ENCODE measurements at regions not wholly inside any gene's neighbourhood (a gene's known extent, or its start where the extent isn't known, plus 50 kb on each side); places are given as distances from the start of the nearest gene placed in this dataset.

- in situ Hi-C loops (cut with MboI; ENCODE audit: low sequenced_read_pairs in 4 of 4): no loop called here
- Histone ChIP-seq H3K9me3 (no peaks in the 10 kb centered on the region), H3K36me3 (no peaks in the 10 kb centered on the region), H3K4me3 (no peak overlapping the region), H3K4me1 (no peaks in the 10 kb centered on the region), H3K27me3 (no peaks in the 10 kb centered on the region), H3K27ac (no peak overlapping the region)
- DNase-seq: no peak
- TF ChIP-seq CTCF (IDR thresholded peaks at IDR 0.05 in 4 of 5, conservative IDR thresholded peaks at IDR 0.05 in 1 of 5) (no peak), POLR2A (IDR thresholded peaks at IDR 0.05) (no peak)
- intact Hi-C loops (cut with DNase I; ENCODE audit: low total_unique reads): no loop called here
- no peak for ATAC-seq
Measured at GRCh38 chr13:61765181-61765742, 349.6 kb upstream of the PCDH20 start.

GRCh38 chr13:61761690-61762089 lies 346.0 kb upstream of the PCDH20 start:
- ATAC-seq: no peak
- in situ Hi-C loops (cut with MboI; ENCODE audit: low sequenced_read_pairs in 4 of 4): no loop called here

GRCh38 chr13:61760102-61760501 lies 344.5 kb upstream of the PCDH20 start:
- in situ Hi-C loops (cut with MboI; ENCODE audit: low sequenced_read_pairs in 4 of 4): no loop called here
- no peaks in the 10 kb centered on the region for H3K27me3 ChIP-seq

More at GRCh38 chr13:61761690-61762089, 346.0 kb upstream of the PCDH20 start:
- intact Hi-C loops (cut with DNase I; ENCODE audit: low total_unique reads): no loop called here
- Histone ChIP-seq H3K36me3 (no peaks in the 10 kb centered on the region), H3K27ac (no peak overlapping the region), H3K4me1 (no peaks in the 10 kb centered on the region), H3K27me3 (no peaks in the 10 kb centered on the region), H3K9me3 (no peaks in the 10 kb centered on the region), H3K4me3 (no peak overlapping the region)
- no peak for DNase-seq
- TF ChIP-seq CTCF (IDR thresholded peaks at IDR 0.05 in 4 of 5, conservative IDR thresholded peaks at IDR 0.05 in 1 of 5) (no peak), POLR2A (IDR thresholded peaks at IDR 0.05) (no peak)

GRCh38 chr13:61756031-61756430 lies 340.4 kb upstream of the PCDH20 start:
- Histone ChIP-seq H3K36me3 (no peaks in the 10 kb centered on the region), H3K4me1 (no peaks in the 10 kb centered on the region), H3K9me3 (no peaks in the 10 kb centered on the region), H3K4me3 (no peak overlapping the region), H3K27me3 (no peaks in the 10 kb centered on the region), H3K27ac (no peak overlapping the region)
- no peak for DNase-seq
- in situ Hi-C loops (cut with MboI; ENCODE audit: low sequenced_read_pairs in 4 of 4) (no loop called here), intact Hi-C loops (cut with DNase I; ENCODE audit: low total_unique reads) (no loop called here)
- TF ChIP-seq CTCF (IDR thresholded peaks at IDR 0.05 in 4 of 5, conservative IDR thresholded peaks at IDR 0.05 in 1 of 5): no peak
- no peak for TF ChIP-seq POLR2A (IDR thresholded peaks at IDR 0.05)
- no peak for ATAC-seq

More at GRCh38 chr13:61760102-61760501, 344.5 kb upstream of the PCDH20 start:
- no peak overlapping the region for H3K27ac ChIP-seq
- no peak for TF ChIP-seq POLR2A (IDR thresholded peaks at IDR 0.05)
- no peak for TF ChIP-seq CTCF (IDR thresholded peaks at IDR 0.05 in 4 of 5, conservative IDR thresholded peaks at IDR 0.05 in 1 of 5)
- H3K9me3 ChIP-seq: no peaks in the 10 kb centered on the region
- intact Hi-C loops (cut with DNase I; ENCODE audit: low total_unique reads): no loop called here
- no peak overlapping the region for H3K4me3 ChIP-seq
- no peaks in the 10 kb centered on the region for H3K36me3 ChIP-seq
- no peaks in the 10 kb centered on the region for H3K4me1 ChIP-seq
- DNase-seq (no peak), ATAC-seq (no peak)

GRCh38 chr13:61751039-61751438 lies 335.4 kb upstream of the PCDH20 start:
- H3K9me3 ChIP-seq: no peaks in the 10 kb centered on the region
- ATAC-seq (no peak), DNase-seq (no peak)
- no peaks in the 10 kb centered on the region for H3K27me3 ChIP-seq
- intact Hi-C loops (cut with DNase I; ENCODE audit: low total_unique reads): no loop called here
- no peak overlapping the region for H3K27ac ChIP-seq
- no peak for TF ChIP-seq POLR2A (IDR thresholded peaks at IDR 0.05)
- TF ChIP-seq CTCF (IDR thresholded peaks at IDR 0.05 in 4 of 5, conservative IDR thresholded peaks at IDR 0.05 in 1 of 5): no peak
- H3K36me3 ChIP-seq: no peaks in the 10 kb centered on the region
- in situ Hi-C loops (cut with MboI; ENCODE audit: low sequenced_read_pairs in 4 of 4): no loop called here
- no peaks in the 10 kb centered on the region for H3K4me1 ChIP-seq
- no peak overlapping the region for H3K4me3 ChIP-seq

Data from gastrocnemius medialis (tissue), 4 donors.